GM23248 (cell line): ENCODE measurements at regions not wholly inside any gene's neighbourhood (a gene's known extent, or its start where the extent isn't known, plus 50 kb on each side); places are given as distances from the start of the nearest gene placed in this dataset.

Experiments used
- EZH2 ChIP-seq: fragments of 200-600 bp; sonication (generic); IDR thresholded peaks from 2 replicates; pipeline ENCODE4 v1.6.1; 2018; ENCODE audit warnings: antibody characterized with exemption, mild to moderate bottlenecking; ENCODE audit not compliant: insufficient read depth, poor library complexity, severe bottlenecking
- EZH2phosphoT487 ChIP-seq: fragments of 200-600 bp; sonication (generic); IDR thresholded peaks from 2 replicates; pipeline ENCODE4 v1.6.1; 2018; ENCODE audit warnings: antibody characterized with exemption, moderate library complexity, mild to moderate bottlenecking, low read depth; ENCODE audit not compliant: insufficient read depth

DNA sequence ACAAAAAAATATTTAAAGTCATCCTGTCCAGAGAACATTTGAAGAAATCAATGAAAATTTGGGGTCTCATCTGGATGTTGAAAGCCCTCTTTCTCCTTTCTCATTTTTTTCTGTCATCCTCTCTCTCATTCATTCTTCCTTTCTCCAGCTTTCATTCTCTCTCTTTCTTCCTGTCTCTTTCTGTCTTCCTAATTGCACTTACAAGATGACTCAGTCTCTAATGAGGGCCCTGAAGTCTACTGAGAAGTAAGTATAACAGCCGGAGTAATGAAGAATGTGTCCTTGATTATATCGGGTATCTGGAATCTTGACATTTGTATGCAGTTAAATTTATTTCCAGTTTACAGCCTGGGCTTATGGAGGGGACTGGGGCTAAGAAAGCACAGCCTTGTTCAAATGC is 232.2 kb upstream of the SULF2 start:
- TF ChIP-seq EZH2phosphoT487, result no peak
- TF ChIP-seq EZH2, result no peak
